Neural cell (in vitro differentiated cells): ENCODE measurements at regions not wholly inside any gene's neighbourhood (a gene's known extent, or its start where the extent isn't known, plus 50 kb on each side); places are given as distances from the start of the nearest gene placed in this dataset.

Source experiments
- H2AFZ ChIP-seq: fragments of 200-600, 300-800 bp; sonication (generic), shearing (Covaris generic); 2 replicates; pipeline ENCODE4 v1.6.0; 2014; ENCODE audit warnings: low read depth, mild to moderate bottlenecking, antibody characterized with exemption, low read length, moderate library complexity
- H3F3A ChIP-seq: fragments of 200-600 bp; shearing (Covaris generic); 2 replicates; pipeline ENCODE4 v1.6.1; 2016; ENCODE audit warnings: mild to moderate bottlenecking, moderate library complexity, mixed read lengths, antibody characterized with exemption, low read length; ENCODE audit not compliant: insufficient read depth, poor library complexity, severe bottlenecking
- H3K27ac ChIP-seq: fragments of 200-600, 300-800 bp; sonication (generic), shearing (Covaris generic); 2 replicates; pipeline ENCODE4 v1.5.1; 2014; ENCODE audit warnings: mild to moderate bottlenecking, low read length, moderate library complexity
- H3K27me3 ChIP-seq: fragments of 300-800, 200-600 bp; sonication (generic), shearing (Covaris generic); 2 replicates; pipeline ENCODE4 v1.6.0; 2014; ENCODE audit warnings: mild to moderate bottlenecking, low read depth, low read length, moderate library complexity; ENCODE audit not compliant: insufficient read depth
- H3K36me3 ChIP-seq: fragments of 300-800, 200-600 bp; sonication (generic), shearing (Covaris generic); 2 replicates; pipeline ENCODE4 v1.5.1; 2014; ENCODE audit warnings: mild to moderate bottlenecking, antibody characterized with exemption, low read length, moderate library complexity; ENCODE audit not compliant: insufficient read depth
- H3K4me2 ChIP-seq: fragments of 300-800, 200-600 bp; sonication (generic), shearing (Covaris generic); 2 replicates; pipeline ENCODE4 v1.6.0; 2014; ENCODE audit warnings: mild to moderate bottlenecking, low read length
- H3K4me3 ChIP-seq: fragments of 300-800, 200-600 bp; sonication (generic), shearing (Covaris generic); 2 replicates; pipeline ENCODE4 v1.5.1; 2014; ENCODE audit warnings: mild to moderate bottlenecking, low read length, moderate library complexity
- H3K79me2 ChIP-seq: fragments of 200-600 bp; shearing (Covaris generic); replicated peaks from 2 replicates; pipeline ENCODE4 v1.6.0; 2014; ENCODE audit warnings: mild to moderate bottlenecking, low read length, moderate library complexity; ENCODE audit not compliant: insufficient read depth
- H3K9ac ChIP-seq: fragments of 300-800, 200-600 bp; sonication (generic), shearing (Covaris generic); 2 replicates; pipeline ENCODE4 v1.6.1; 2016; ENCODE audit warnings: mild to moderate bottlenecking, low read length, mixed read lengths
- H3K9me2 ChIP-seq: fragments of 200-600 bp; shearing (Covaris generic); 2 replicates; pipeline ENCODE4 v1.6.1; 2016; ENCODE audit warnings: mild to moderate bottlenecking, low read length, mixed read lengths; ENCODE audit not compliant: insufficient read depth
- H3K9me3 ChIP-seq: fragments of 200-600, 300-800 bp; sonication (generic), shearing (Covaris generic); 2 replicates; pipeline ENCODE4 v1.6.1; 2016; ENCODE audit warnings: mild to moderate bottlenecking, mixed run types, low read length, moderate library complexity, mixed read lengths
- H4K20me1 ChIP-seq: fragments of 200-600 bp; shearing (Covaris generic); 2 replicates; pipeline ENCODE4 v1.6.1; 2016; ENCODE audit warnings: mild to moderate bottlenecking, mixed run types; ENCODE audit not compliant: insufficient read depth
- EP300 ChIP-seq: fragments of 450-650 bp; conservative IDR thresholded peaks from 2 replicates; pipeline ENCODE4 v1.6.1; 2014; ENCODE audit warnings: antibody characterized with exemption, mild to moderate bottlenecking, moderate library complexity; ENCODE audit not compliant: poor library complexity, severe bottlenecking
- EZH2 ChIP-seq: fragments of 200-600, 300-800 bp; shearing (Covaris generic), sonication (generic); IDR thresholded peaks from 2 replicates; pipeline ENCODE4 v1.6.1; 2014; ENCODE audit warnings: antibody characterized with exemption, low read length, borderline replicate concordance, mild to moderate bottlenecking; ENCODE audit not compliant: insufficient read depth, poor library complexity, severe bottlenecking
- MXI1 ChIP-seq: fragments of 450-650 bp; conservative IDR thresholded peaks from 2 replicates; pipeline ENCODE4 v1.6.1; 2014; ENCODE audit warnings: antibody characterized with exemption, mild to moderate bottlenecking; ENCODE audit not compliant: poor library complexity, severe bottlenecking
- POLR2AphosphoS5 ChIP-seq: IDR thresholded peaks from 2 replicates; pipeline ENCODE4 v1.6.1; 2012
- RAD21 ChIP-seq: fragments of 450-650 bp; conservative IDR thresholded peaks from 2 replicates; pipeline ENCODE4 v1.6.1; 2014; ENCODE audit warnings: antibody characterized with exemption, mild to moderate bottlenecking, moderate library complexity
- SMC3 ChIP-seq: fragments of 450-650 bp; conservative IDR thresholded peaks from 2 replicates; pipeline ENCODE4 v1.6.1; 2014; ENCODE audit warnings: antibody characterized with exemption, mild to moderate bottlenecking, moderate library complexity; ENCODE audit not compliant: poor library complexity
- TAF1 ChIP-seq: IDR thresholded peaks from 2 replicates; pipeline ENCODE4 v1.6.1; 2012; ENCODE audit warnings: low read depth
- TF ChIP-seq, protein P1 (sequence below): IDR thresholded peaks from 2 replicates; pipeline ENCODE4 v1.6.1; 2012; ENCODE audit warnings: borderline replicate concordance
- TF ChIP-seq, protein P2 (sequence below): fragments of 450-650 bp; IDR thresholded peaks from 2 replicates; pipeline ENCODE4 v1.5.1; 2014; ENCODE audit warnings: antibody characterized with exemption, mild to moderate bottlenecking, moderate library complexity; ENCODE audit not compliant: poor library complexity, severe bottlenecking

DNA sequence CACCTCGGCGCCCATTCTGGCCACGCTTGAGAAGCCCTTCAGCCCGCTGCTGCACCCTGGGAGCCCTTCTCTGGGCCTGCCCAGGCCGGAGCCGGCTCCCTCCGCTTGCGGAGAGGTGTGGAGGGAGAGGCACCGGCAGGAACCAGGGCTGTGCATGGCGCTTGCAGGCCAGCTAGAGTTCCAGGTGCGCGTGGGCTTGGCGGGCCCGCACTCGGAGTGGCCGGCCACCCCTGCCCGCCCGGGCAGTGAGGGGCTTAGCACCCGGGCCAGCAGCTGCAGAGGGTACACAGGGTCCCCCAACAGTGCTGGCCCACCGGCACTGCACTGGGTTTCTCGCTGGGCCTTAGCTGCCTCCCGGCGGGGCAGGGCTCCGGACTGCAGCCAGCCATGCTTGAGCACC is 72.3 kb upstream of the SYK start:
- H3K79me2 ChIP-seq, result no peaks in the 10 kb centered on the region
- no peak overlapping the region for H3K4me3 ChIP-seq
- no peaks in the 10 kb centered on the region for H3K9me2 ChIP-seq
- H3K9me3 ChIP-seq, result no peaks in the 10 kb centered on the region
- H3K27ac ChIP-seq, result no peak overlapping the region
- no peak overlapping the region for H2AFZ ChIP-seq
- H4K20me1 ChIP-seq, result no peaks in the 10 kb centered on the region
- H3K27me3 ChIP-seq, result no peaks in the 10 kb centered on the region
- no peak for TF ChIP-seq EZH2
- TF ChIP-seq, protein P1, sequence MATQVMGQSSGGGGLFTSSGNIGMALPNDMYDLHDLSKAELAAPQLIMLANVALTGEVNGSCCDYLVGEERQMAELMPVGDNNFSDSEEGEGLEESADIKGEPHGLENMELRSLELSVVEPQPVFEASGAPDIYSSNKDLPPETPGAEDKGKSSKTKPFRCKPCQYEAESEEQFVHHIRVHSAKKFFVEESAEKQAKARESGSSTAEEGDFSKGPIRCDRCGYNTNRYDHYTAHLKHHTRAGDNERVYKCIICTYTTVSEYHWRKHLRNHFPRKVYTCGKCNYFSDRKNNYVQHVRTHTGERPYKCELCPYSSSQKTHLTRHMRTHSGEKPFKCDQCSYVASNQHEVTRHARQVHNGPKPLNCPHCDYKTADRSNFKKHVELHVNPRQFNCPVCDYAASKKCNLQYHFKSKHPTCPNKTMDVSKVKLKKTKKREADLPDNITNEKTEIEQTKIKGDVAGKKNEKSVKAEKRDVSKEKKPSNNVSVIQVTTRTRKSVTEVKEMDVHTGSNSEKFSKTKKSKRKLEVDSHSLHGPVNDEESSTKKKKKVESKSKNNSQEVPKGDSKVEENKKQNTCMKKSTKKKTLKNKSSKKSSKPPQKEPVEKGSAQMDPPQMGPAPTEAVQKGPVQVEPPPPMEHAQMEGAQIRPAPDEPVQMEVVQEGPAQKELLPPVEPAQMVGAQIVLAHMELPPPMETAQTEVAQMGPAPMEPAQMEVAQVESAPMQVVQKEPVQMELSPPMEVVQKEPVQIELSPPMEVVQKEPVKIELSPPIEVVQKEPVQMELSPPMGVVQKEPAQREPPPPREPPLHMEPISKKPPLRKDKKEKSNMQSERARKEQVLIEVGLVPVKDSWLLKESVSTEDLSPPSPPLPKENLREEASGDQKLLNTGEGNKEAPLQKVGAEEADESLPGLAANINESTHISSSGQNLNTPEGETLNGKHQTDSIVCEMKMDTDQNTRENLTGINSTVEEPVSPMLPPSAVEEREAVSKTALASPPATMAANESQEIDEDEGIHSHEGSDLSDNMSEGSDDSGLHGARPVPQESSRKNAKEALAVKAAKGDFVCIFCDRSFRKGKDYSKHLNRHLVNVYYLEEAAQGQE, result no peak
- no peak for TF ChIP-seq RAD21
- TF ChIP-seq EP300, result no peak
- no peak for TF ChIP-seq SMC3
- TF ChIP-seq POLR2AphosphoS5, result no peak
- no peak overlapping the region for H3K4me2 ChIP-seq
- H3K36me3 ChIP-seq, result no peaks in the 10 kb centered on the region
- no peaks in the 10 kb centered on the region for H3F3A ChIP-seq
- H3K9ac ChIP-seq, result no peak overlapping the region

DNA sequence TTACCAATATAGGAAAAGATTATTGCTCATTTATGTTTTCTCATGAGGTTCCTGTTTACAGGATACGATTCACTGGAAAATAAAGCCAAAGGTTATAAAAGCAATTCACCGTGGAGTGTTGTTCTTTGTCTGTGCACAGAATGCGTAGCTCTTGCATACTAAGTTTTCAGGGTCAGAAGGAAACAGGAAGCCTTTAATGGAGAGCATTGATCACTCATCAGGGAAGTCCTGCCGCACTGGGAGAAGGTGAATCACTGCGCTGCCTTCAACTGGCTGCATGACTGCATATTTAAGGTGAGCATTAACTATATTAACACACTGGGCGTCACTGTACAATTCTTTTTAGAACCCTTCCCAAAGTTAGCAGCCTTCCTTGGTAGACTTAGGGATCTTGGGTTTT is 74.1 kb upstream of the SYK start:
- Histone ChIP-seq H3K79me2 (no peaks in the 10 kb centered on the region), H3K4me2 (no peak overlapping the region), H3K9me3 (no peaks in the 10 kb centered on the region), H3K9me2 (no peaks in the 10 kb centered on the region), H3K27ac (no peak overlapping the region), H3K4me3 (no peak overlapping the region), H3K9ac (no peak overlapping the region), H3K27me3 (no peaks in the 10 kb centered on the region), H3F3A (no peaks in the 10 kb centered on the region), H3K36me3 (no peaks in the 10 kb centered on the region), H2AFZ (no peak overlapping the region), H4K20me1 (no peaks in the 10 kb centered on the region)
- TF ChIP-seq RAD21 (no peak), MXI1 (no peak), EP300 (no peak), POLR2AphosphoS5 (no peak), EZH2 (no peak), TAF1 (no peak), SMC3 (no peak)
- TF ChIP-seq, protein P1, result no peak
- TF ChIP-seq, protein P2, sequence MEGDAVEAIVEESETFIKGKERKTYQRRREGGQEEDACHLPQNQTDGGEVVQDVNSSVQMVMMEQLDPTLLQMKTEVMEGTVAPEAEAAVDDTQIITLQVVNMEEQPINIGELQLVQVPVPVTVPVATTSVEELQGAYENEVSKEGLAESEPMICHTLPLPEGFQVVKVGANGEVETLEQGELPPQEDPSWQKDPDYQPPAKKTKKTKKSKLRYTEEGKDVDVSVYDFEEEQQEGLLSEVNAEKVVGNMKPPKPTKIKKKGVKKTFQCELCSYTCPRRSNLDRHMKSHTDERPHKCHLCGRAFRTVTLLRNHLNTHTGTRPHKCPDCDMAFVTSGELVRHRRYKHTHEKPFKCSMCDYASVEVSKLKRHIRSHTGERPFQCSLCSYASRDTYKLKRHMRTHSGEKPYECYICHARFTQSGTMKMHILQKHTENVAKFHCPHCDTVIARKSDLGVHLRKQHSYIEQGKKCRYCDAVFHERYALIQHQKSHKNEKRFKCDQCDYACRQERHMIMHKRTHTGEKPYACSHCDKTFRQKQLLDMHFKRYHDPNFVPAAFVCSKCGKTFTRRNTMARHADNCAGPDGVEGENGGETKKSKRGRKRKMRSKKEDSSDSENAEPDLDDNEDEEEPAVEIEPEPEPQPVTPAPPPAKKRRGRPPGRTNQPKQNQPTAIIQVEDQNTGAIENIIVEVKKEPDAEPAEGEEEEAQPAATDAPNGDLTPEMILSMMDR, result no peak
